Sigmoid colon (tissue), 6 donors: ENCODE measurements at regions not wholly inside any gene's neighbourhood (a gene's known extent, or its start where the extent isn't known, plus 50 kb on each side); places are given as distances from the start of the nearest gene placed in this dataset.

Experiments used
- DNase-seq: peaks from one replicate; pipeline ENCODE4 v3.0.0-alpha.2; 2019
- H3K27ac ChIP-seq, 4 donors: fragments of 200-600 bp; sonication (generic); one replicate each; pipeline ENCODE4 v1.5.1; 2016 to 2019; ENCODE audit warnings: mild to moderate bottlenecking in 1 of 4
- H3K27me3 ChIP-seq, 3 donors: fragments of 200-600 bp; sonication (generic); one replicate each; pipeline ENCODE4 v1.5.1; 2019; ENCODE audit warnings: mild to moderate bottlenecking in 1 of 3
- H3K36me3 ChIP-seq, 4 donors: fragments of 200-600 bp; sonication (generic); one replicate each; pipeline ENCODE4 v1.5.1; 2016 to 2019
- H3K4me1 ChIP-seq, 4 donors: fragments of 200-600 bp; sonication (generic); one replicate each; pipeline ENCODE4 v1.5.1; 2017 to 2019
- H3K4me3 ChIP-seq, 4 donors: fragments of 200-600 bp; sonication (generic); one replicate each; pipeline ENCODE4 v1.5.1; 2017 to 2019; ENCODE audit warnings: mild to moderate bottlenecking in 2 of 4, moderate library complexity in 1 of 4
- H3K9me3 ChIP-seq, 4 donors: fragments of 200-600 bp in 3 of 4; sonication (generic) in 3 of 4; one replicate each; pipeline versions ENCODE4 v1.5.1 to v1.6.1; 2013 to 2019
- EP300 ChIP-seq, 4 donors: sonication (generic); formaldehyde crosslinking; IDR thresholded peaks; one replicate each; pipeline ENCODE4 v1.6.1; 2017; ENCODE audit warnings: antibody characterized with exemption in 4 of 4
- POLR2A ChIP-seq, 2 donors: fragments of 450-650 bp; IDR thresholded peaks; one replicate each; pipeline ENCODE4 v1.6.1; 2016; ENCODE audit warnings: antibody characterized with exemption in 2 of 2, mild to moderate bottlenecking in 2 of 2, moderate library complexity in 2 of 2
- POLR2AphosphoS5 ChIP-seq, 4 donors: sonication (generic); formaldehyde crosslinking; IDR thresholded peaks; one replicate each; pipeline ENCODE4 v1.6.1; 2017; ENCODE audit warnings: antibody characterized with exemption in 4 of 4
- WGBS, 2 donors: extraction: QIAGEN DNeasy Blood & Tissue Kit; methylation state at CpG; one replicate each; pipeline ENCODE4 v1.1.7; 2013; 5-methylcytosine and 5-hydroxymethylcytosine counted together
- intact Hi-C: fragments of 100-400 bp; cut with DNase I; formaldehyde crosslinking; loops from one replicate; pipeline ENCODE4 v1.15.1; 2023
- TF ChIP-seq, protein P1 (sequence below), 4 experiments: fragments of 450-650 bp in 3 of 4; fragments of 200-600 bp in 1 of 4; IDR thresholded peaks; one replicate each; pipeline ENCODE4 v1.5.1; 2016 to 2019; ENCODE audit warnings: antibody characterized with exemption in 4 of 4, mild to moderate bottlenecking in 3 of 4, moderate library complexity in 2 of 4
- donor health status: healthy with polysubstance abuse.
- donor health status: healthy.

DNA sequence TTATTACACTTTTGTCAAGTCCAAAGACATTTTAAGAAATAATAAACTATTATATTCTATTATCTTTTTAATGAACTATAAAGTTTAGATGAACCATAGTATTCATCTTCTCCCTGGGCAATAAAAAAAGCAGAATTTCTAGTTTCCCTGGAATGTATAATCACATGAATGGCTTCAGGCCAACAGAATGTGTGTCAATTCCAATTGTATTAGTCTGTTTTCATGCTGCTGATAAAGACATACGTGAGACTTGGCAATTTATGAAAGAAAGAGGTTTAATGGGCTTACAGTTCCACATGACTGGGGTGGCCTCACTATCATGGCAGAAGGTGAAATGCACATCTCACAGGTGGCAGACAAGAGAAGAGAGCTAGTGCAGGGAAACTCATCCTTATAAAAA lies 70.7 kb upstream of the ANXA10 start:
- 25 to 50% methylated on average over 1 of the region's 1 CpG for whole genome bisulfite sequencing, 2 donors
- H3K27me3 ChIP-seq: no peaks in the 10 kb centered on the region
- no peak overlapping the region for H3K27ac ChIP-seq
- H3K4me1 ChIP-seq: no peaks in the 10 kb centered on the region
- no peaks in the 10 kb centered on the region for H3K9me3 ChIP-seq
- H3K4me3 ChIP-seq: no peak overlapping the region
- no peak for DNase-seq
- no peak for TF ChIP-seq POLR2AphosphoS5 (IDR thresholded peaks at IDR 0.05)
- TF ChIP-seq EP300 (IDR thresholded peaks at IDR 0.05): no peak
- TF ChIP-seq, protein P1, sequence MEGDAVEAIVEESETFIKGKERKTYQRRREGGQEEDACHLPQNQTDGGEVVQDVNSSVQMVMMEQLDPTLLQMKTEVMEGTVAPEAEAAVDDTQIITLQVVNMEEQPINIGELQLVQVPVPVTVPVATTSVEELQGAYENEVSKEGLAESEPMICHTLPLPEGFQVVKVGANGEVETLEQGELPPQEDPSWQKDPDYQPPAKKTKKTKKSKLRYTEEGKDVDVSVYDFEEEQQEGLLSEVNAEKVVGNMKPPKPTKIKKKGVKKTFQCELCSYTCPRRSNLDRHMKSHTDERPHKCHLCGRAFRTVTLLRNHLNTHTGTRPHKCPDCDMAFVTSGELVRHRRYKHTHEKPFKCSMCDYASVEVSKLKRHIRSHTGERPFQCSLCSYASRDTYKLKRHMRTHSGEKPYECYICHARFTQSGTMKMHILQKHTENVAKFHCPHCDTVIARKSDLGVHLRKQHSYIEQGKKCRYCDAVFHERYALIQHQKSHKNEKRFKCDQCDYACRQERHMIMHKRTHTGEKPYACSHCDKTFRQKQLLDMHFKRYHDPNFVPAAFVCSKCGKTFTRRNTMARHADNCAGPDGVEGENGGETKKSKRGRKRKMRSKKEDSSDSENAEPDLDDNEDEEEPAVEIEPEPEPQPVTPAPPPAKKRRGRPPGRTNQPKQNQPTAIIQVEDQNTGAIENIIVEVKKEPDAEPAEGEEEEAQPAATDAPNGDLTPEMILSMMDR (IDR thresholded peaks at IDR 0.05): no peak
- TF ChIP-seq POLR2A (IDR thresholded peaks at IDR 0.05): no peak
- intact Hi-C loops: no loop called here
- H3K36me3 ChIP-seq: no peaks in the 10 kb centered on the region

DNA sequence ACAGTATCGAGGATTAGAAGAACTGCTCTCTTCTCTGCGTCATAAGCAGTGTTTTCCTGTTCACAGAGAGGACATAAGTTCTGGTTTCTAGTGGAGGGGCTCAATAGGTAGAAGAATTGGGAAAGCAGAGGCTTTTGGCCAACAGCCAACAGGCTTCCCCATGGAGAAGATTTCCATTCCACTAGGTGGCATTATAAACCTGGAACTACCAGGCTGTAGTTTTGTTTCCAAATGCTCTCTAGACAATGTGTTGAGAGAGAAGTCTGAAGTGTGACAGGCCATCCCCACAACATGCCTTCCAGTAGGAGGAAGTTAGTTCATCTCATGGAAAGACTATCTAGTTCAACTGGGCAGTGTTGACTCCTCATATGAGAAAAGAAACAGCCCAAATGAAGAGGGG lies 63.8 kb upstream of the ANXA10 start:
- 90 to 91% methylated on average over 2 of the region's 2 CpGs for WGBS, 2 donors
- Histone ChIP-seq H3K9me3 (peaks cover 0 to 4% (median under 1%) of the 10 kb centered on the region in 4 donors), H3K36me3 (no peaks in the 10 kb centered on the region), H3K27me3 (no peaks in the 10 kb centered on the region), H3K4me1 (no peaks in the 10 kb centered on the region), H3K27ac (no peak overlapping the region), H3K4me3 (no peak overlapping the region)
- no peak for DNase-seq
- TF ChIP-seq, protein P1 (IDR thresholded peaks at IDR 0.05): no peak
- TF ChIP-seq EP300 (IDR thresholded peaks at IDR 0.05) (no peak), POLR2AphosphoS5 (IDR thresholded peaks at IDR 0.05) (no peak), POLR2A (IDR thresholded peaks at IDR 0.05) (no peak)
- intact Hi-C loops: no loop called here

DNA sequence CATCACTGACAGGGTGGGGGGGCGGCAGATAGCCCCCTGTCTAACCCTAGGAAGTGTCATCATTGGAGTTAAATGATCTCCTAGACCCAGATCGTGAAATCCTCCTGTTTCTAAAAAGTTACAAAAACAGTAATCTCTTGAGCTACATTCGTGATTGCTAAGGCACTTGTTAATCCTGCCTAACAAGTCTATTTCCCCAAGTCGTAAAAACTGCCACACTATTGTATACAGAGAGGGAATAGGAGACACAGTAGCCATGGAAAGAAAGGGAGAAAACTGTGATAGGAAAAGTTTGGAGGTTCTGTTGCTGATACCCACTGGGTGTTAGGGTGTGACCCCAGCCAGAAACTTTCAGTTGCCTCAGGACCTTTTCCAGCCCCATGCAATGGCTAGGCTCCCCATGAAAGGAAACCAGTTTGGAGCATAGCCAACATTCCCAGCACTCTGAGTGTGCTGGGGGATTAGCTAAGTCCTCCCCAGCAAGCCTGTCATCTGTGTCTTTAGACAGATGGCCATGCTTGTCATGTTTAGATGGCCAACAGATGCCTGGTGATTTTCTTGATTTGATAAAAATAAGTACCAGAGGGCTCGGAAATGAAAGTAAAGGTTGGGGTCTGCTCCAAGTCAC lies 63.3 kb upstream of the ANXA10 start:
- H3K4me3 ChIP-seq: no peak overlapping the region
- TF ChIP-seq EP300 (IDR thresholded peaks at IDR 0.05) (no peak), POLR2AphosphoS5 (IDR thresholded peaks at IDR 0.05) (no peak), POLR2A (IDR thresholded peaks at IDR 0.05) (no peak)
- TF ChIP-seq, protein P1 (IDR thresholded peaks at IDR 0.05): no peak
- intact Hi-C loops: no loop called here
- H3K36me3 ChIP-seq: no peaks in the 10 kb centered on the region
- WGBS, 2 donors: 32 to 58% methylated on average over 5 of the region's 5 CpGs
- H3K27ac ChIP-seq: no peak overlapping the region
- no peak for DNase-seq
- no peaks in the 10 kb centered on the region for H3K27me3 ChIP-seq
- H3K9me3 ChIP-seq: peaks cover 0 to 4% (median under 1%) of the 10 kb centered on the region in 4 donors
- no peaks in the 10 kb centered on the region for H3K4me1 ChIP-seq

DNA sequence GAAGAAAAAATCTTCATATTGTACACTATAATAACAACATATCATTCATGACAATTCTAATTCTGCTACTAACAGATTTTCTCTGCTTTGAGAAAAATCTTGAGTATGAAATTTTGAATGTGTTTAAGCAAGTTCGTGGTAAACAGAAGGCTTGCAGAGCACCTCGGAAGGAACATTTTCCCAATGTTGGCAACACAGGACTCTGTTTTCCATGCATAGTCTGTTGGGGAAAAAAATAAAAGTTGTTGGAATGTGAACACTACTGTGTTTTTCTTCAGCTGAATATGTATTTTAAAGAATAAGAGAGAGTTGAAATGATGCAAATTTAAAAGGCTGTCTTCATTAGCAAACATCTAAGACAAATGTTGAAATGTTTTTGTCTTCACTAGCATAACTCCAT lies 54.7 kb upstream of the ANXA10 start:
- no peaks in the 10 kb centered on the region for H3K27me3 ChIP-seq
- H3K4me3 ChIP-seq: no peak overlapping the region
- H3K9me3 ChIP-seq: no peaks in the 10 kb centered on the region
- no peaks in the 10 kb centered on the region for H3K36me3 ChIP-seq
- intact Hi-C loops: no loop called here
- TF ChIP-seq, protein P1 (IDR thresholded peaks at IDR 0.05): no peak
- TF ChIP-seq EP300 (IDR thresholded peaks at IDR 0.05): no peak
- TF ChIP-seq POLR2A (IDR thresholded peaks at IDR 0.05): no peak
- TF ChIP-seq POLR2AphosphoS5 (IDR thresholded peaks at IDR 0.05): no peak
- DNase-seq: no peak
- H3K27ac ChIP-seq: no peak overlapping the region
- WGBS, 2 donors: 88 to 94% methylated on average over 2 of the region's 2 CpGs
- no peaks in the 10 kb centered on the region for H3K4me1 ChIP-seq

DNA sequence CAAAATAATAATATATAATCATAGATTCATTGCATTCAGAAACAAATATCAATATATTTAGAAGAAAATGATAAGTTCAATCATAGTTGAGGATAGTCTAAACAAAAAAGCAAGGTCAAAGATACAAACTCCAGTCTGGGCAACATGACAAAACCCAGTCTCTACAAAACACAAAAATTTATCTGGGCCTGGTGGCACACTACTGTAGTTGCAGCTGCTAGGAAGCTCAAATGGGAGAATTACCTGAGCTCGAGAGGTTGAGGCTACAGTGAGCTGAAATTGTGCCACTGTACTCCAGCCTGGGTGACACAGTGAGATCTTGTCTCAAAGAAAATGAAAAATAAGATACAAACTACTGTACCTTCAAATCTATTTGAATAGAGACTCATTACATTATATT lies 52.7 kb upstream of the ANXA10 start:
- WGBS, 2 donors: 40 to 80% methylated on average over 1 of the region's 1 CpG
- Histone ChIP-seq H3K9me3 (no peaks in the 10 kb centered on the region), H3K27ac (no peak overlapping the region), H3K36me3 (no peaks in the 10 kb centered on the region), H3K27me3 (no peaks in the 10 kb centered on the region), H3K4me3 (no peak overlapping the region), H3K4me1 (no peaks in the 10 kb centered on the region)
- DNase-seq: no peak
- TF ChIP-seq EP300 (IDR thresholded peaks at IDR 0.05) (no peak), POLR2AphosphoS5 (IDR thresholded peaks at IDR 0.05) (no peak), POLR2A (IDR thresholded peaks at IDR 0.05) (no peak)
- TF ChIP-seq, protein P1 (IDR thresholded peaks at IDR 0.05): no peak
- intact Hi-C loops: no loop called here
